HL-60 (cell line): ENCODE measurements at regions not wholly inside any gene's neighbourhood (a gene's known extent, or its start where the extent isn't known, plus 50 kb on each side); places are given as distances from the start of the nearest gene placed in this dataset.

Experiments
- POLR2AphosphoS5 ChIP-seq: IDR thresholded peaks from 2 replicates; pipeline ENCODE4 v1.6.1; 2012; ENCODE audit warnings: low read depth
- TF ChIP-seq, protein P1 (sequence below): IDR thresholded peaks from 2 replicates; pipeline ENCODE4 v1.6.1; 2012; ENCODE audit warnings: low read depth; ENCODE audit not compliant: insufficient replicate concordance
- TF ChIP-seq, protein P2 (sequence below): IDR thresholded peaks from one replicate; pipeline ENCODE4 v1.5.1; 2011; ENCODE audit warnings: low read length, control low read depth, inconsistent platforms; ENCODE audit not compliant: insufficient read depth

DNA sequence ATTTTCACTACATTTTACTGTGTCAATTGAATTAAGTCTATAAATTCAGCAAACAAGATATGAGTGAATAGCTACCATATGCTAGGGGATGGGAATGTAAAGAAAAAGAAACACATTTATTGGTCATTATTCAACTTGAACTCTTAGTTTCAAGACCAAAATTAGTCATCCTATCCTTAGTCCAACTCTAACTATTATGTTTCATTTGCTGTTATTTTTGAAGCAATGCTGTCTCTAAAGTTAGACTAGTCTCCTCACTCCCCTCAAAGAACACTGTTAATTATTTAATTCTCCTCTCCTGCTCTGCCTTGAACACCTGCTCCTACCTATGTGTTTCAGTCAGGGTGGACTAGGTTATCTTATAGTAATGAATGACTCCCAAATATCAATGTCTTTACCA is 920.9 kb downstream of the TUSC7 start:
- TF ChIP-seq, protein P1, sequence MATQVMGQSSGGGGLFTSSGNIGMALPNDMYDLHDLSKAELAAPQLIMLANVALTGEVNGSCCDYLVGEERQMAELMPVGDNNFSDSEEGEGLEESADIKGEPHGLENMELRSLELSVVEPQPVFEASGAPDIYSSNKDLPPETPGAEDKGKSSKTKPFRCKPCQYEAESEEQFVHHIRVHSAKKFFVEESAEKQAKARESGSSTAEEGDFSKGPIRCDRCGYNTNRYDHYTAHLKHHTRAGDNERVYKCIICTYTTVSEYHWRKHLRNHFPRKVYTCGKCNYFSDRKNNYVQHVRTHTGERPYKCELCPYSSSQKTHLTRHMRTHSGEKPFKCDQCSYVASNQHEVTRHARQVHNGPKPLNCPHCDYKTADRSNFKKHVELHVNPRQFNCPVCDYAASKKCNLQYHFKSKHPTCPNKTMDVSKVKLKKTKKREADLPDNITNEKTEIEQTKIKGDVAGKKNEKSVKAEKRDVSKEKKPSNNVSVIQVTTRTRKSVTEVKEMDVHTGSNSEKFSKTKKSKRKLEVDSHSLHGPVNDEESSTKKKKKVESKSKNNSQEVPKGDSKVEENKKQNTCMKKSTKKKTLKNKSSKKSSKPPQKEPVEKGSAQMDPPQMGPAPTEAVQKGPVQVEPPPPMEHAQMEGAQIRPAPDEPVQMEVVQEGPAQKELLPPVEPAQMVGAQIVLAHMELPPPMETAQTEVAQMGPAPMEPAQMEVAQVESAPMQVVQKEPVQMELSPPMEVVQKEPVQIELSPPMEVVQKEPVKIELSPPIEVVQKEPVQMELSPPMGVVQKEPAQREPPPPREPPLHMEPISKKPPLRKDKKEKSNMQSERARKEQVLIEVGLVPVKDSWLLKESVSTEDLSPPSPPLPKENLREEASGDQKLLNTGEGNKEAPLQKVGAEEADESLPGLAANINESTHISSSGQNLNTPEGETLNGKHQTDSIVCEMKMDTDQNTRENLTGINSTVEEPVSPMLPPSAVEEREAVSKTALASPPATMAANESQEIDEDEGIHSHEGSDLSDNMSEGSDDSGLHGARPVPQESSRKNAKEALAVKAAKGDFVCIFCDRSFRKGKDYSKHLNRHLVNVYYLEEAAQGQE: no peak
- no peak for TF ChIP-seq POLR2AphosphoS5
- TF ChIP-seq, protein P2, sequence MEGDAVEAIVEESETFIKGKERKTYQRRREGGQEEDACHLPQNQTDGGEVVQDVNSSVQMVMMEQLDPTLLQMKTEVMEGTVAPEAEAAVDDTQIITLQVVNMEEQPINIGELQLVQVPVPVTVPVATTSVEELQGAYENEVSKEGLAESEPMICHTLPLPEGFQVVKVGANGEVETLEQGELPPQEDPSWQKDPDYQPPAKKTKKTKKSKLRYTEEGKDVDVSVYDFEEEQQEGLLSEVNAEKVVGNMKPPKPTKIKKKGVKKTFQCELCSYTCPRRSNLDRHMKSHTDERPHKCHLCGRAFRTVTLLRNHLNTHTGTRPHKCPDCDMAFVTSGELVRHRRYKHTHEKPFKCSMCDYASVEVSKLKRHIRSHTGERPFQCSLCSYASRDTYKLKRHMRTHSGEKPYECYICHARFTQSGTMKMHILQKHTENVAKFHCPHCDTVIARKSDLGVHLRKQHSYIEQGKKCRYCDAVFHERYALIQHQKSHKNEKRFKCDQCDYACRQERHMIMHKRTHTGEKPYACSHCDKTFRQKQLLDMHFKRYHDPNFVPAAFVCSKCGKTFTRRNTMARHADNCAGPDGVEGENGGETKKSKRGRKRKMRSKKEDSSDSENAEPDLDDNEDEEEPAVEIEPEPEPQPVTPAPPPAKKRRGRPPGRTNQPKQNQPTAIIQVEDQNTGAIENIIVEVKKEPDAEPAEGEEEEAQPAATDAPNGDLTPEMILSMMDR: no peak
